ENCODE measurements at regions not wholly inside any gene's neighbourhood (a gene's known extent, or its start where the extent isn't known, plus 50 kb on each side); places are given as distances from the start of the nearest gene placed in this dataset.

- Mint-ChIP-seq H3K4me3 (ENCODE audit: low read depth) (no peak overlapping the region), H3K36me3 (ENCODE audit: insufficient read depth) (peaks cover 7% of the 10 kb centered on the region), H3K9me3 (ENCODE audit: low read depth) (peaks cover 15% of the 10 kb centered on the region), H3K27ac (no peak overlapping the region), H3K4me1 (ENCODE audit: low read depth) (no peaks in the 10 kb centered on the region), H3K27me3 (peaks cover 14% of the 10 kb centered on the region)
- TF ChIP-seq CTCF (IDR thresholded peaks at IDR 0.05; ENCODE audit: unreplicated experiment), result no peak
- DNase-seq (ENCODE audit: low spot score, unreplicated experiment), result no peak
Observed at GRCh38 chr10:113474752-113475151, 78.1 kb upstream of the HABP2 start.

- Mint-ChIP-seq H3K4me1 (ENCODE audit: low read depth) (no peaks in the 10 kb centered on the region), H3K4me3 (ENCODE audit: low read depth) (no peak overlapping the region), H3K27me3 (peaks cover 10% of the 10 kb centered on the region), H3K27ac (no peak overlapping the region), H3K36me3 (ENCODE audit: insufficient read depth) (peaks cover 12% of the 10 kb centered on the region), H3K9me3 (ENCODE audit: low read depth) (peaks cover 22% of the 10 kb centered on the region)
- no peak for TF ChIP-seq CTCF (IDR thresholded peaks at IDR 0.05; ENCODE audit: unreplicated experiment)
- DNase-seq (ENCODE audit: low spot score, unreplicated experiment), result no peak
Observed at GRCh38 chr10:113475381-113475807, 77.5 kb upstream of the HABP2 start.

- no peak for DNase-seq (ENCODE audit: low spot score, unreplicated experiment)
- TF ChIP-seq CTCF (IDR thresholded peaks at IDR 0.05; ENCODE audit: unreplicated experiment), result no peak
- H3K9me3 Mint-ChIP-seq (ENCODE audit: low read depth), result peaks cover 30% of the 10 kb centered on the region
- no peak overlapping the region for H3K27ac Mint-ChIP-seq
- no peak overlapping the region for H3K4me3 Mint-ChIP-seq (ENCODE audit: low read depth)
- H3K4me1 Mint-ChIP-seq (ENCODE audit: low read depth), result no peaks in the 10 kb centered on the region
- peaks cover 14% of the 10 kb centered on the region for H3K36me3 Mint-ChIP-seq (ENCODE audit: insufficient read depth)
- H3K27me3 Mint-ChIP-seq, result peaks cover 10% of the 10 kb centered on the region
Observed at GRCh38 chr10:113476191-113476590, 76.7 kb upstream of the HABP2 start.

- Mint-ChIP-seq H3K4me1 (ENCODE audit: low read depth) (no peaks in the 10 kb centered on the region), H3K27me3 (peaks cover 9% of the 10 kb centered on the region), H3K36me3 (ENCODE audit: insufficient read depth) (peaks cover 15% of the 10 kb centered on the region), H3K4me3 (ENCODE audit: low read depth) (no peak overlapping the region), H3K9me3 (ENCODE audit: low read depth) (peaks cover 31% of the 10 kb centered on the region), H3K27ac (no peak overlapping the region)
- TF ChIP-seq CTCF (IDR thresholded peaks at IDR 0.05; ENCODE audit: unreplicated experiment), result no peak
- no peak for DNase-seq (ENCODE audit: low spot score, unreplicated experiment)
Observed at GRCh38 chr10:113476673-113477072, 76.2 kb upstream of the HABP2 start.

GRCh38 chr10:113477451-113477850 is 75.4 kb upstream of the HABP2 start:
- H3K4me3 Mint-ChIP-seq (ENCODE audit: low read depth), result no peak overlapping the region
- no peak for DNase-seq (ENCODE audit: low spot score, unreplicated experiment)
- TF ChIP-seq CTCF (IDR thresholded peaks at IDR 0.05; ENCODE audit: unreplicated experiment), result no peak
- H3K36me3 Mint-ChIP-seq (ENCODE audit: insufficient read depth), result peaks cover 18% of the 10 kb centered on the region
- peaks cover 33% of the 10 kb centered on the region for H3K9me3 Mint-ChIP-seq (ENCODE audit: low read depth)
- H3K27ac Mint-ChIP-seq, result no peak overlapping the region
- peaks cover 7% of the 10 kb centered on the region for H3K27me3 Mint-ChIP-seq
- no peaks in the 10 kb centered on the region for H3K4me1 Mint-ChIP-seq (ENCODE audit: low read depth)
